Vagina (tissue), 2 donors: ENCODE measurements at regions not wholly inside any gene's neighbourhood (a gene's known extent, or its start where the extent isn't known, plus 50 kb on each side); places are given as distances from the start of the nearest gene placed in this dataset.

Source experiments
- POLR2A ChIP-seq, 2 donors: fragments of 450-650 bp; IDR thresholded peaks; one replicate each; pipeline ENCODE4 v1.6.1; 2017; ENCODE audit warnings: antibody characterized with exemption in 2 of 2, mild to moderate bottlenecking in 2 of 2, moderate library complexity in 2 of 2
- TF ChIP-seq, protein P1 (sequence below), 3 experiments: fragments of 450-650 bp in 2 of 3; fragments of 200-600 bp in 1 of 3; sonication (generic) in 1 of 3; IDR thresholded peaks; one replicate each; pipeline ENCODE4 v1.5.1; 2017 to 2019; ENCODE audit warnings: antibody characterized with exemption in 3 of 3, mild to moderate bottlenecking in 2 of 3, moderate library complexity in 2 of 3

GRCh38 chr5:21087766-21088165, 1099.8 kb upstream of the CDH18 start:
- TF ChIP-seq, protein P1, sequence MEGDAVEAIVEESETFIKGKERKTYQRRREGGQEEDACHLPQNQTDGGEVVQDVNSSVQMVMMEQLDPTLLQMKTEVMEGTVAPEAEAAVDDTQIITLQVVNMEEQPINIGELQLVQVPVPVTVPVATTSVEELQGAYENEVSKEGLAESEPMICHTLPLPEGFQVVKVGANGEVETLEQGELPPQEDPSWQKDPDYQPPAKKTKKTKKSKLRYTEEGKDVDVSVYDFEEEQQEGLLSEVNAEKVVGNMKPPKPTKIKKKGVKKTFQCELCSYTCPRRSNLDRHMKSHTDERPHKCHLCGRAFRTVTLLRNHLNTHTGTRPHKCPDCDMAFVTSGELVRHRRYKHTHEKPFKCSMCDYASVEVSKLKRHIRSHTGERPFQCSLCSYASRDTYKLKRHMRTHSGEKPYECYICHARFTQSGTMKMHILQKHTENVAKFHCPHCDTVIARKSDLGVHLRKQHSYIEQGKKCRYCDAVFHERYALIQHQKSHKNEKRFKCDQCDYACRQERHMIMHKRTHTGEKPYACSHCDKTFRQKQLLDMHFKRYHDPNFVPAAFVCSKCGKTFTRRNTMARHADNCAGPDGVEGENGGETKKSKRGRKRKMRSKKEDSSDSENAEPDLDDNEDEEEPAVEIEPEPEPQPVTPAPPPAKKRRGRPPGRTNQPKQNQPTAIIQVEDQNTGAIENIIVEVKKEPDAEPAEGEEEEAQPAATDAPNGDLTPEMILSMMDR (IDR thresholded peaks at IDR 0.05): no peak
- no peak for TF ChIP-seq POLR2A (IDR thresholded peaks at IDR 0.05)
